Body of pancreas (tissue), 4 donors: ENCODE measurements at regions not wholly inside any gene's neighbourhood (a gene's known extent, or its start where the extent isn't known, plus 50 kb on each side); places are given as distances from the start of the nearest gene placed in this dataset.

Experiments used
- POLR2A ChIP-seq, 3 donors: fragments of 450-650 bp; IDR thresholded peaks; one replicate each; pipeline ENCODE4 v1.6.1; 2016; ENCODE audit warnings: antibody characterized with exemption in 3 of 3, mild to moderate bottlenecking in 2 of 3
- TF ChIP-seq, protein P1 (sequence below), 7 experiments: fragments of 450-650 bp in 4 of 7; fragments of 200-600 bp in 3 of 7; sonication (generic) in 3 of 7; IDR thresholded peaks; one replicate each; pipeline ENCODE4 v1.5.1; 2016 to 2019; ENCODE audit warnings: antibody characterized with exemption in 7 of 7

DNA sequence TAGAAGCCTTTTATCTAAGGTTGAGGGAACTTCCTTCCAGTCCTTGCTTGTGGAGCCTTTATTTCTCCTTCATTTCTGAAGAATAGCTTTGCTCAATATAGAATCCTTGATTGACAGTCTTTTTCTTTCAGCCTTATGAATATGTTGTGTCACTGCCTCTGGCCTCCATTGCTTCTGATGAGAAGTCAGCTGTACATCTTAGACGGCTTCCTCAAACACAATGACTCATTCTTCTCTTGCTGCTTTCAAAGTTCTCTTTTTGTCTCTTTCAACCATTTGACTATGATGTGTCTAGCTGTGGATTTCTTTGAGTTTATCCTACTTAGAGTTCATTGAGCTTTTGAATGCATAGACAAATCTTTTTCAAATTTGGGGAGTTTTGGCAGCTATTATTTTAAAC is 893.2 kb downstream of the BRD1 start:
- TF ChIP-seq, protein P1, sequence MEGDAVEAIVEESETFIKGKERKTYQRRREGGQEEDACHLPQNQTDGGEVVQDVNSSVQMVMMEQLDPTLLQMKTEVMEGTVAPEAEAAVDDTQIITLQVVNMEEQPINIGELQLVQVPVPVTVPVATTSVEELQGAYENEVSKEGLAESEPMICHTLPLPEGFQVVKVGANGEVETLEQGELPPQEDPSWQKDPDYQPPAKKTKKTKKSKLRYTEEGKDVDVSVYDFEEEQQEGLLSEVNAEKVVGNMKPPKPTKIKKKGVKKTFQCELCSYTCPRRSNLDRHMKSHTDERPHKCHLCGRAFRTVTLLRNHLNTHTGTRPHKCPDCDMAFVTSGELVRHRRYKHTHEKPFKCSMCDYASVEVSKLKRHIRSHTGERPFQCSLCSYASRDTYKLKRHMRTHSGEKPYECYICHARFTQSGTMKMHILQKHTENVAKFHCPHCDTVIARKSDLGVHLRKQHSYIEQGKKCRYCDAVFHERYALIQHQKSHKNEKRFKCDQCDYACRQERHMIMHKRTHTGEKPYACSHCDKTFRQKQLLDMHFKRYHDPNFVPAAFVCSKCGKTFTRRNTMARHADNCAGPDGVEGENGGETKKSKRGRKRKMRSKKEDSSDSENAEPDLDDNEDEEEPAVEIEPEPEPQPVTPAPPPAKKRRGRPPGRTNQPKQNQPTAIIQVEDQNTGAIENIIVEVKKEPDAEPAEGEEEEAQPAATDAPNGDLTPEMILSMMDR (IDR thresholded peaks at IDR 0.05), result no peak
- TF ChIP-seq POLR2A (IDR thresholded peaks at IDR 0.05), result no peak
